ENCODE measurements at regions not wholly inside any gene's neighbourhood (a gene's known extent, or its start where the extent isn't known, plus 50 kb on each side); places are given as distances from the start of the nearest gene placed in this dataset.

DNA sequence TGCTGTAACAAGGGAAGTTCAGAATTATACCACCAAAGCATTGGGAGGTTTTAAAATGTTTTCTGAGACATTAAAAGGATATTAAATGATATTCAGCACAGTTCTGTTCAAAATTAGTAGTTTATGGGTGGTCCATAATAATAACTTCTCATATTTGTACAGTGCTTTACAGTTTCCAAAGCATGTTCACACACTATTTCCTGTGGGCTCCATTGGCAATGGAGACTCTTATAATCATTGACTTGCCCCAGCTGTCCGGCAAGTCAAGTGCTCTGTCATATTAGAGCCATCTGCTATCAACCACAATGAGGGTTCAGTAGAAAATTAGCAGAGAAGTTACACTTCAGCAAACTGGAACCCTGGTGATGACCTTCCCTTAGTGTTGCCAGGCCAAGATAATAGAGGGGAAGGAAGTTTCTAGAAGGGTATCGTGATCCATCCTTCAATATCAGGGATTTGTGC, 526.6 kb upstream of the CCDC196 start:
- H3K9me3 Mint-ChIP-seq, result no peaks in the 10 kb centered on the region
- no peaks in the 10 kb centered on the region for H3K36me3 Mint-ChIP-seq (ENCODE audit: low read depth)
- peaks cover 37% of the 10 kb centered on the region for H3K4me1 Mint-ChIP-seq
- H3K4me3 Mint-ChIP-seq, result no peak overlapping the region
- DNase-seq, result no peak
- peaks cover 2% of the 10 kb centered on the region for H3K27me3 Mint-ChIP-seq
- ChIA-PET POLR2A (interaction anchor here (0.6 to 3.7 kb wide), 8 partner anchors 31 to 547 kb away, joined by 3 to 28 read pairs (median 7); partner anchors contain the start of gene FUT8), CTCF (interaction anchor here (0.6 to 6.5 kb wide), 35 partner anchors 9 to 795 kb away, joined by 3 to 76 read pairs (median 5); partner anchors contain the start of gene FUT8)
- no peak overlapping the region for H3K27ac Mint-ChIP-seq

DNA sequence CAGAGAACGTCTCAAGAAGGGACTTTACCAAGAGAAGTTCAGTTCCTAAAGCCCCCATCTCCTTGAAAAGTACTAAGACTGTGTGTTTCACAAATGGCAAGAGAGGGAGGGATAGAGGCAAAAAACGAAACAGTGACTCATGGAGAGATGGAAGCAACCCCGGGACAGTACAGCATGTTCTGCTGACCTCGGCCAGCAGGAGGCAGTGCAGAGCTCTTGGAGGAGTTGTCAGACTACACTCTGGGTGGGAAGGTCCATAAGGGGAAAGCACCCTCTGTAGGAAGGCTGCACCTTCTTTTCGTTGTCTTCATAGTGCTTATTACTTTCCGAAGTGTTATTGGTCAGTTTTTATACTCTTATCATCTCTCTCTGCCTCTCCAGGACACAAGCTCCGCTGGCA, 525.2 kb upstream of the CCDC196 start:
- H3K4me1 Mint-ChIP-seq, result peaks cover 37% of the 10 kb centered on the region
- ChIA-PET CTCF (interaction anchor here (0.6 to 6.5 kb wide), 28 partner anchors 10 to 799 kb away, joined by 3 to 76 read pairs (median 6); partner anchors contain the start of gene FUT8), POLR2A (interaction anchor here (1.0 to 3.7 kb wide), 10 partner anchors 10 to 673 kb away, joined by 3 to 28 read pairs (median 6); partner anchors contain the start of gene FUT8)
- no peaks in the 10 kb centered on the region for H3K36me3 Mint-ChIP-seq (ENCODE audit: low read depth)
- no peak overlapping the region for H3K4me3 Mint-ChIP-seq
- no peaks in the 10 kb centered on the region for H3K9me3 Mint-ChIP-seq
- H3K27ac Mint-ChIP-seq, result no peak overlapping the region
- DNase-seq, result peak; percentile 78
- peaks cover 4% of the 10 kb centered on the region for H3K27me3 Mint-ChIP-seq

- Mint-ChIP-seq H3K9me3 (no peaks in the 10 kb centered on the region), H3K27ac (no peak overlapping the region), H3K27me3 (peaks cover 4% of the 10 kb centered on the region), H3K4me1 (peaks cover 37% of the 10 kb centered on the region), H3K36me3 (ENCODE audit: low read depth) (no peaks in the 10 kb centered on the region), H3K4me3 (no peak overlapping the region)
- DNase-seq, result no peak
- POLR2A ChIA-PET, result no interaction called here
- CTCF ChIA-PET, result interaction anchor here (0.7 to 1.0 kb wide), 2 partner anchors 10 to 109 kb away, joined by 3 to 4 read pairs; no protein-coding TSS in a partner anchor
Measured at GRCh38 chr14:65962952-65963351, 523.2 kb upstream of the CCDC196 start.

DNA sequence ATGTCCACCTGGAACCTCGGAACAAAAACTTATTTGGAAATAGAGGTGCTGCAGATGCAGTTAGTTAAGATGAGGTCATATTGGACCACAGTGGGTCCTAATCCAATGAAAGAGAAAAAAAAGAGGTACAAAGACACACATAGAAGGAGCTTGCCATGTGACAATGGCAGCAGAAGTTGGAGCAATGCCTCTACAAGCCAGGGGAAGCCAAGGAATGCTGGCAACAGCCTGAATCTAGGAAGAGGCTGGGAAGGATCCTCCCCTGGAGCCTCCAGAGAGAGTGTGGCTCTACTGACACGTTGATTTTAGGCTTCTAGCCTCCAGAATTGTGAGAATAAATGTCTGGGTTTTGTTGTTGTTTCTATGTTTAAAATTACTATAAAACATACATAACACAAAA, 521.8 kb upstream of the CCDC196 start:
- ChIA-PET CTCF (no interaction called here), POLR2A (no interaction called here)
- H3K36me3 Mint-ChIP-seq (ENCODE audit: low read depth), result no peaks in the 10 kb centered on the region
- no peak for DNase-seq
- H3K27me3 Mint-ChIP-seq, result peaks cover 6% of the 10 kb centered on the region
- peaks cover 29% of the 10 kb centered on the region for H3K4me1 Mint-ChIP-seq
- no peak overlapping the region for H3K27ac Mint-ChIP-seq
- no peaks in the 10 kb centered on the region for H3K9me3 Mint-ChIP-seq
- H3K4me3 Mint-ChIP-seq, result no peak overlapping the region

DNA sequence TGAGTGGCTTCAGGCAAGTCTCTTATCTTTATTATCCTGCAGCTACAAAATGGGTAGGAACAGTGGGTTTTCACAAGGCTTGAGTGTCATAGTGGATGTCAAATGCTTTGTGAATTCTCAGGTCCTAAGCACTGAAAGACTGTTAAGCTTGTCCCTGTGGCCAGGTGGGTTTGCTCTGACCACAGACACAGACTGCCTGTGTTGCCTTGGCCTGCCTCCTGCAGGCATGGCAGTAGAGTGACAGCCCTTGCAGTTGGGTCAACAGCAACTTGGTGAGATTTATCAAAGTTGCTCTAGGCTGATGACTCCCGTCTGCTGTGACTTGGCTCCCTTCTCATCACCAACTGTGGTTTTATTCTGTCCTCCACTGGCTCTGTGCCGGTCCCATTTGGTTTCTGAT, 520.0 kb upstream of the CCDC196 start:
- no peaks in the 10 kb centered on the region for H3K9me3 Mint-ChIP-seq
- CTCF ChIA-PET, result interaction anchor here (1.0 to 1.6 kb wide), 4 partner anchors 98 to 551 kb away, joined by 3 to 7 read pairs (median 4); no protein-coding TSS in a partner anchor
- H3K27ac Mint-ChIP-seq, result no peak overlapping the region
- POLR2A ChIA-PET, result interaction anchor here (1.0 kb wide), 1 partner anchor 105 kb away, joined by 3 read pairs; no protein-coding TSS in a partner anchor
- no peaks in the 10 kb centered on the region for H3K36me3 Mint-ChIP-seq (ENCODE audit: low read depth)
- no peak for DNase-seq
- H3K27me3 Mint-ChIP-seq, result peaks cover 6% of the 10 kb centered on the region
- no peak overlapping the region for H3K4me3 Mint-ChIP-seq
- H3K4me1 Mint-ChIP-seq, result peaks cover 13% of the 10 kb centered on the region

- DNase-seq, result no peak
- no peaks in the 10 kb centered on the region for H3K4me1 Mint-ChIP-seq
- POLR2A ChIA-PET, result no interaction called here
- H3K27ac Mint-ChIP-seq, result no peak overlapping the region
- no peak overlapping the region for H3K4me3 Mint-ChIP-seq
- CTCF ChIA-PET, result interaction anchor here (1.1 to 3.0 kb wide), 2 partner anchors 11 to 13 kb away, joined by 3 to 9 read pairs; no protein-coding TSS in a partner anchor
- H3K9me3 Mint-ChIP-seq, result no peaks in the 10 kb centered on the region
- no peaks in the 10 kb centered on the region for H3K36me3 Mint-ChIP-seq (ENCODE audit: low read depth)
- H3K27me3 Mint-ChIP-seq, result peaks cover 11% of the 10 kb centered on the region
Measured at GRCh38 chr14:65972346-65972870, 513.8 kb upstream of the CCDC196 start.

- CTCF ChIA-PET, result interaction anchor here (1.1 to 3.0 kb wide), 2 partner anchors 12 to 14 kb away, joined by 3 to 9 read pairs; no protein-coding TSS in a partner anchor
- POLR2A ChIA-PET, result no interaction called here
- Mint-ChIP-seq H3K27me3 (peaks cover 11% of the 10 kb centered on the region), H3K9me3 (no peaks in the 10 kb centered on the region), H3K27ac (no peak overlapping the region), H3K36me3 (ENCODE audit: low read depth) (no peaks in the 10 kb centered on the region), H3K4me3 (no peak overlapping the region), H3K4me1 (no peaks in the 10 kb centered on the region)
- no peak for DNase-seq
Measured at GRCh38 chr14:65972891-65973290, 513.3 kb upstream of the CCDC196 start.

DNA sequence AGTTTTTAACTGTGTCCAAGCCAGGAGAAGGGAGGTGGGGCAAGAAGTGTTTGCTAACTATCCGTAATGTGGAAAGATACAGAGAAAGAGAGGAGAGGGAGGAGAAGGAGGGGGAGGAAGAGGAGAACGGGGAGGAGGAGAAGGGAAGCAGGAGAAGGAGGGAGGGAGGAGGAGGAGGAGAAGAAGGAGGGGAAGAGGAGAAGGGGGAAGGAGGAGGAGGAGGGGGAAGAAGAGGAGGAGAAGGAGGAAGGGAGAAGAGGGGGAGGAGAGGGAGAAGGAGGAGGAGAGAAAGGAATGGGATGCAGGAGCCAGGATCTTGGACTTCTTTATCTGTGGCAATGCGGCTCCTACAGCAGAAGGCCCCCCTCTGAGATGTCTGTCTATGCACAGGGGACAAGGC, 510.3 kb upstream of the CCDC196 start:
- H3K27ac Mint-ChIP-seq, result no peak overlapping the region
- POLR2A ChIA-PET, result no interaction called here
- CTCF ChIA-PET, result no interaction called here

GRCh38 chr14:65976761-65977404, 509.3 kb upstream of the CCDC196 start:
- no peaks in the 10 kb centered on the region for H3K4me1 Mint-ChIP-seq
- H3K36me3 Mint-ChIP-seq (ENCODE audit: low read depth), result no peaks in the 10 kb centered on the region
- ChIA-PET CTCF (interaction anchor here (1.4 kb wide), 1 partner anchor 16 kb away, joined by 3 read pairs; no protein-coding TSS in a partner anchor), POLR2A (no interaction called here)
- no peak for DNase-seq
- H3K27me3 Mint-ChIP-seq, result peaks cover 8% of the 10 kb centered on the region
- H3K27ac Mint-ChIP-seq, result no peak overlapping the region
- no peak overlapping the region for H3K4me3 Mint-ChIP-seq
- peaks cover 18% of the 10 kb centered on the region for H3K9me3 Mint-ChIP-seq

More for the DNA sequence above, 510.3 kb upstream of the CCDC196 start:
- Mint-ChIP-seq H3K36me3 (ENCODE audit: low read depth) (no peaks in the 10 kb centered on the region), H3K4me1 (no peaks in the 10 kb centered on the region), H3K9me3 (peaks cover 15% of the 10 kb centered on the region), H3K4me3 (no peak overlapping the region), H3K27me3 (peaks cover 9% of the 10 kb centered on the region)
- no peak for DNase-seq

DNA sequence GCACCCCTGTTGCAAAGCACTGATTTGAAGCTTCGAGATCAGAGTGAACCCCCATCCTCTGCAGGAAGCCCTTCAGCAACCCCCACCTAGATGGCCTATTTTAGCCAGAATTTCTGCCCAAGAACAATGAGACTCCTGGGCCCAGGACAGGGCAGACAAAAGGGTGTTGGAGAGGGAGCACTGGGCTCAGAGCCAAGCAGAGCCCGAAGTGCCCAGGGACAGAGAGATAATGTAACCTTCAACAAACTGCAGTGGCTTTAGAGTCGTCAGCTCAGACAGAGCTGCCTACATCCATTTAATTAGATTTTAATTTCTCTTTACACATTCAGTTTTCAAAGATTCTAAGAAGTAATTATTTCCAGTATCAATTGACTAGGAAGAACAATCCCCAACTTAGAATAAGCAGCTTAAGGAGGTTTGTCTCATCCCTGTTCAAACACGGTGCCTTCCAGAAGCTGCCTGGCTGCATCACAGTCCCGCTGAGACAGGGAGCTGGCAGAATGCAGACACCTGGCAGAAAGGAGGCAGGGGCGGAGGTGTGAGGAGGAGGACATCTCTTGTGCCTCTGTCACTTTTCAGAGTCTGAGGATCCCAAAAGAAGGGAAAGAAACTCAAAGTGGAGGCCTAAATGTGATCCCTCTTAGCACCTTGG, 504.9 kb upstream of the CCDC196 start:
- CTCF ChIA-PET, result no interaction called here
- H3K9me3 Mint-ChIP-seq, result peaks cover 18% of the 10 kb centered on the region
- no peak overlapping the region for H3K4me3 Mint-ChIP-seq
- H3K4me1 Mint-ChIP-seq, result no peaks in the 10 kb centered on the region
- H3K36me3 Mint-ChIP-seq (ENCODE audit: low read depth), result no peaks in the 10 kb centered on the region
- H3K27ac Mint-ChIP-seq, result no peak overlapping the region
- POLR2A ChIA-PET, result interaction anchor here (0.9 kb wide), 1 partner anchor 570 kb away, joined by 3 read pairs; no protein-coding TSS in a partner anchor
- DNase-seq, result no peak
- peaks cover 10% of the 10 kb centered on the region for H3K27me3 Mint-ChIP-seq

DNA sequence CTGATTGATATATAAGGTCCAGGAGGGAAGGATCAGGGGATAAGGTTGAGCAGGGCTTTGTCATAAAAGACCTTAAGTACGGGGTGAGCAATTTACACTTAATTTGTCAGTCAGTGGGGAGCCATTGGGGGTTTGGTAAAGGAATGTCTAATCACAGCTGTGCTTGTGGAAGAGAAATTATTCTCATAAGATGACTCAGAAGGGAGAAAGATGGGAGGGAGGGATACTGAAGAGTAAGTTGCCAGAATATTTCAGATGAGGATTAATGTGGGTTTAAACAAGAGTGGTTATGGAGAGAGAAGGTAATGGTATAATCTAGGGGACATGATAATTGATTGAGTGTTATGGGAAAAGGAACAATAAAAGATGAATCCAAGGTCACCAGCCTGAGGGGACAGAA, 500.1 kb upstream of the CCDC196 start:
- Mint-ChIP-seq H3K9me3 (peaks cover 4% of the 10 kb centered on the region), H3K4me1 (peaks cover 1% of the 10 kb centered on the region), H3K27me3 (peaks cover 10% of the 10 kb centered on the region), H3K36me3 (ENCODE audit: low read depth) (no peaks in the 10 kb centered on the region), H3K4me3 (no peak overlapping the region), H3K27ac (no peak overlapping the region)
- no peak for DNase-seq
- ChIA-PET POLR2A (no interaction called here), CTCF (no interaction called here)

GRCh38 chr14:65989981-65990380, 496.2 kb upstream of the CCDC196 start:
- H3K36me3 Mint-ChIP-seq (ENCODE audit: low read depth), result peaks cover 6% of the 10 kb centered on the region
- POLR2A ChIA-PET, result no interaction called here
- H3K9me3 Mint-ChIP-seq, result peaks cover 10% of the 10 kb centered on the region
- CTCF ChIA-PET, result interaction anchor here (2.3 kb wide), 1 partner anchor 30 kb away, joined by 7 read pairs; no protein-coding TSS in a partner anchor
- DNase-seq, result no peak
- no peak overlapping the region for H3K27ac Mint-ChIP-seq
- no peak overlapping the region for H3K4me3 Mint-ChIP-seq
- peaks cover 31% of the 10 kb centered on the region for H3K4me1 Mint-ChIP-seq
- H3K27me3 Mint-ChIP-seq, result peaks cover 10% of the 10 kb centered on the region

GRCh38 chr14:65991104-65991503, 495.1 kb upstream of the CCDC196 start:
- DNase-seq, result no peak
- no peak overlapping the region for H3K27ac Mint-ChIP-seq
- no peak overlapping the region for H3K4me3 Mint-ChIP-seq
- H3K9me3 Mint-ChIP-seq, result peaks cover 10% of the 10 kb centered on the region
- H3K36me3 Mint-ChIP-seq (ENCODE audit: low read depth), result peaks cover 6% of the 10 kb centered on the region
- H3K4me1 Mint-ChIP-seq, result peaks cover 31% of the 10 kb centered on the region
- ChIA-PET POLR2A (no interaction called here), CTCF (interaction anchor here (0.5 to 2.3 kb wide), 4 partner anchors 31 to 784 kb away, joined by 3 to 7 read pairs (median 3); no protein-coding TSS in a partner anchor)
- peaks cover 2% of the 10 kb centered on the region for H3K27me3 Mint-ChIP-seq

Data from activated CD4-positive, alpha-beta memory T cell treated with anti-CD3 and anti-CD28 coated beads, Interleukin-2, amount 10 ng/mL, durations not matched to agents 7 days and 5 days (primary cell).